HG03571 (cell line): ENCODE measurements at regions not wholly inside any gene's neighbourhood (a gene's known extent, or its start where the extent isn't known, plus 50 kb on each side); places are given as distances from the start of the nearest gene placed in this dataset.

Source experiments
- ATAC-seq: cut with Tn5 transposase; IDR thresholded peaks from one replicate; pipeline ENCODE4 v1.9.1; 2021; ENCODE audit not compliant: unreplicated experiment

DNA sequence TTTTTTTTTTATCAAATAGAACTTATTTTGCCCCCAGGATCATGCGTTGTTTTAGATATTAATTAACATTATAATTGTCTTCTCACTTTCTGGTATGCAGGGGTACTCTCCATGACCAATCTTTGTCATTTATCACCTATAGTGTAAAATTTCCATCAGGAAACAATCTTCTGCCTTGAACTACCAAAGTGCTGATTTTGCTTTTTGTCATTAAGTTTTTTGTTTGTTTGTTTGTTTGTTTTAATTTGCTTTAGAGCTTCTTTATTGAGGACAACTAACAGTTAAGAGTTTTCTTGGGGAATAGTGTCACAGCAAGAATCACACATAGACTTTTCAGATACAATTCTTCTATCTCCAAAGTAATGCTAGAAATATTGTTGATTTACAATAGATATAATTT, 171.2 kb upstream of the PRPS1L1 start:
- ATAC-seq: no peak

- ATAC-seq: no peak
These were observed 172.6 kb upstream of the PRPS1L1 start for GRCh38 chr7:18200266-18200665.

DNA sequence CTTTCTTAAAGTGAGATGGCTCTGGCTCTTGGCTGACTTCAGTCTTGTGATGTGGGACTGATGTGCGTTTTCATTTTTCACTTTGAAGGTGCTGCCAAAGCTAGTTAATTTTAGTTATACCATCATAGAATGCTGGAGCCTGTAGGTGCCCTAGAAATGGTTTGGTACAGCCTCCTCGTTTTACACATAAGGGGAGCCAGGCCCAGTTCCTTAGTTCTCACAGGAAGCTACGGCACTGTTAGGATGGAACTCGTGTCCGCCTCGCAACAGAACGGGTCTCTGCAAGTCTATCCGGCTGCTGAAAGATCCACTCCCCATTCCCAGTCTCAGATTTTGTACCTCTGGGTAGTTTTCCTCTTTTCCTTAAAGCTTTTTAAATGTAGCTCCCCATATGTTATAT, 173.2 kb upstream of the PRPS1L1 start:
- no peak for ATAC-seq

DNA sequence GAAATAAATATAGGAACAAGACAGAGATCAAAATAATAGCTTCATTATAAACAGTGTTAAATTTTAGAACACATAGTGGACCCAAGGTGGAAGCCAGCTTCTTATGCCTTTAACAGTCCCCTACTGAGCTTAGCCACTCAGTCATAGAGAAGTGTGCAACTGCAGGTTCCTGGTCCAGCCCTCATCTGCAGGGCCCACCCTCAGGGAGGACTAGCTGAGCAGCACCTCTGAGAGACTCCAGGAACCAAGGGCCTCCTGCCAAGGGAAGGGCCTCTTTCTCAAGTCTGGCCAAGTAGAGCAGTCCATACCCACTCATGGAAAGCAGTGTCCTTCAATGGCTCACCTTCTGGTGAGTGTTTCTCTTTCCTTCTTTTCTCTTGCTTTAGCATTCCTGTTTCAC, 173.7 kb upstream of the PRPS1L1 start:
- ATAC-seq: no peak

GRCh38 chr7:18202315-18203045, 174.8 kb upstream of the PRPS1L1 start:
- ATAC-seq: peak; percentile 57

- ATAC-seq: no peak
These were observed 178.7 kb upstream of the PRPS1L1 start for GRCh38 chr7:18206331-18206730.

DNA sequence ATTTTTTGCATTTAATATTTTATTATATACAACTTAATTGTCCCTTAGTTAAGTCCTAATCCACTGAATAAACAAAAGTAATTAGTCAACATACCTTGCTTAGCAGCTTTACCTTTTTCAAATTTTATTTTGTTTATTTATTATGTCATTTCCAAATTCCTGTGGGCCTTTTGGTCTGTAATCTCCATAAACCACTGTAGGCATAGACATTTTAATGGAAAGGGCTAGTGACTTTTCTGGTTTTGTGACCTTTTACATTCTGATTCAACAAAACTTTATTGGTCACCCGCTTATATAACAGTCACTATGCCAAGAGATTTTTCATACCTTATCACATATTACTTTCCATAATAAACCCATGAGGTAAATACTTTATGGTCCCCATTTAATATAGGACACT, 181.3 kb upstream of the PRPS1L1 start:
- ATAC-seq: no peak

DNA sequence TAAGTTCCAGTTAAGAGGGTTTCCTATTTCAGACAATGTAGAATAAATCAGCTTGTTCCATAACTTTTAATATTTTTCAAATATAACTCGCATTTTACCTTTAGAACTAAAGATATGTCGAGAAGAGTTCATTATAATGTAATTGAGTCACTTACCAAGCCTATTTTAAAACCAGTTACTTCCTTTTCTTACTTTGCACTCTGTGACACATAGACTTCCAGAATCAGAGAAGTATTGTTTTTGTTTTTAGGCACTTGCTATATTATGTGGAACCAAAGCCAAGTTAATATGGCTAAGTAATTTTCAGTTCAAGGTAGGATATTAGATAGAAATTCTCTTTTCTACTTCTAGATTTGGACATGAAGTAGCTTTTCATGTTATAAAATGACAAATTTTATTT, 182.7 kb upstream of the PRPS1L1 start:
- ATAC-seq: no peak

- no peak for ATAC-seq
These were observed 183.1 kb upstream of the PRPS1L1 start for GRCh38 chr7:18210788-18211187.

GRCh38 chr7:18212308-18212707, 184.7 kb upstream of the PRPS1L1 start:
- no peak for ATAC-seq

GRCh38 chr7:18212758-18213157, 185.1 kb upstream of the PRPS1L1 start:
- no peak for ATAC-seq

DNA sequence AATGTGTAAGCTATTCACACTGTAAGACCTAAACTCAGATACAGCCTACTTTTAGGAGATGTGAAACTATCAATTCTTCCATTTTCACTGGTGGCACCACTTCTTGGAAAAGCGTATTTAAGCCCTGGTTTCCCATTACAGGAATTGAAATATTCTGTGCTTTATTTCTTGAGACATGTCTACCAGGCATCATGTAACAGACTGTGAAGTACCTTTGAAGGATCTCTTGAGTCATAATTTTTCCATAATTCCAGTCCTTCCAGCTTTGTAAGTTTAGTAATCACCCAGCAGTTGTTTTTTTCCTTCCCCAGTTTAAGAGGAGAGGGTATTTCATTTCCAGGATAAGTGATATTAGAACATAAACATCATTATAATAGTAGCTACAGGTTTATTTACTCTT, 186.0 kb upstream of the PRPS1L1 start:
- no peak for ATAC-seq

GRCh38 chr7:18216270-18216669, 188.6 kb upstream of the PRPS1L1 start:
- ATAC-seq: no peak

GRCh38 chr7:18221377-18222293, 194.0 kb upstream of the PRPS1L1 start:
- ATAC-seq: no peak

GRCh38 chr7:18222636-18223035, 195.0 kb upstream of the PRPS1L1 start:
- ATAC-seq: no peak

- no peak for ATAC-seq
These were observed 196.5 kb upstream of the PRPS1L1 start for GRCh38 chr7:18224138-18224537.

DNA sequence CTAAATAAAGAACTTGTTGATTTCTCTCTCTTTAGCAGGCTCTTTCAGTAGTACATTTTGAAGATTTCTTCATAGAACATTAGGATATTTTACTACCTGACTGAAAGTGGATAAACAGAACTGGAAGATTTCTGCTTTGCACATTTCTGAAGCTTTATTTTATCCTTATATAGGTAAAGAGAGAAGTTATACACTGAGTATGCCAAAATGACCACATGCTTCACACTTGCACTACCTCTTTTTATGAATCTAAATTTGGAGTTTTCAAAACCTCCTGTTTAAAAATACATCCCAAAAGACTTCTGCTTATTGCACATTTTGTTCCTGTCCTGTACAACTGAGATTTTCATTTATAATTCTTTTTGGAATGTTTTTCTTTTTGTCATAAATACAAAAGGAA, 197.4 kb upstream of the PRPS1L1 start:
- no peak for ATAC-seq

DNA sequence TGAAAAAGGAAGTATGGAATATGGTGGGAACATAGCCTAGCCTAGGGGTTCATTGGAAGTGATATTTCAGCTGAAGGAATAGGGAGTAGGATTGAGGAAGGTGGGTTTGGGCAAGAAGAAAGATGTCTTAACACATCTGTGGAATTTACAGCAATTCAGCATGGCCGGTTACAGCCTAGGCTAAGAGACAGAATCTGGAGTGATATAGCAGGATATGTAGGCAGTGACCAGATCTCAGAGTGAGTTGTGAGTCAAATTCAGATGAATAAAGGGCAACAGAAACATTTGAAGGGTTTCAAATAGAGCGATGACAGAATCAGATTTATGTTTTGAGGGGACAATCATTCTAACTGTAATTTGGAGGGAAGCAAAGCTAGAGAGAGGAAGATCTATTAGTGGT, 199.0 kb upstream of the PRPS1L1 start:
- ATAC-seq: no peak

DNA sequence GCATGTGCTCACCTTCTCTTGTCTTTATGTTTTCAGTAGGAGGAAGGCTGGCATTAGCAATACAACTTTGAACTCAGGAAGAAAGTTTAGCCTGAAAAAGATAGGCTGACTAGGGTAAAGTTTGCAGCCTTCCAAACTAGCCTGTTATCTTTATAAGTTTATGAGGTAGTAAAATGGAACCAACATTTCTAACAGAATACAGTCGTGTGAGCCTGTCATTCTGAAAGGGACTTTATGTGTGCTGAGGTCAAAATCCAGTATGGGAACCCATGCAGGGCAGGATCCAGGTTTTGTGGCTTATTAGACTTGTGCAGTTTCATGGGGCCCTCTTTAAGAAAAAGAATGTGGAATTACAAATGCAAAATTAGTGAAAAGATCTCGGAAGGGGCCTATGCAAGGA, 201.0 kb upstream of the PRPS1L1 start:
- no peak for ATAC-seq

DNA sequence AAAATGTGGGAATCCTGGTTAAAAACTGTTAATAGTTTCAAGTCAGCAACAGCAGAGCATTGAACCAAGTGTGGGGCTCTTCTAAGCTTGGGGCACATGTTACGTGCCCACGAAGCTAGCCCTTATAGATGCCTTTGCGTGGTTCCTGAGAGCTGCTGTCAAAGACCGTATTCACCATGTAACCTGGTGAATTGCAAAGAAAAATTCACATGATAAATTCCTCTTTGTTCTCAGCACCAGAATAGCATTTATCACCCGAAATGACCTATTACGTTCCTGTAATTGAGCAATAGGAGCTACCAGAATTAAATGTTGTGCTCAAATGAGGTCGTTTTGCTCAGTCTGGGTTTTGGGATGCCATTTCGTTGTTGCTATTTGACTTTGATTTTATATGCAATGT, 202.6 kb upstream of the PRPS1L1 start:
- ATAC-seq: no peak

DNA sequence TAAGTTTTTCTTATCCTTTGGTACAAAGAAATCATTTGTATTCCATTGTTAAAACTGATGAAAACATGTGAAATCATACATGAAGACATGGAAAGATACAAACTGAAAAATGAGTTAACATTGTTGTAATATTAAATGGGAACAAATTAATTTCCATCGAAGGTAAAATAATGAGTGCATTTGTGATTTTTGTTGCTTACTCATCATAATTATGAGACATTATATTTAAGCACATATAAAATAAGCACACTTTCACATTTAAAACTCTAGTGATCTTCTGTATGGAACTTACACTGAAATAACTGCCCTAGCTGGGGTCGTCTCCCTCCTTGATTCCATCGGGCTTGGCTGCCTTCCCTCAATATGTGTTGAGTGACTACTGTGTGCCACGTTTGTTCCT, 204.2 kb upstream of the PRPS1L1 start:
- no peak for ATAC-seq

DNA sequence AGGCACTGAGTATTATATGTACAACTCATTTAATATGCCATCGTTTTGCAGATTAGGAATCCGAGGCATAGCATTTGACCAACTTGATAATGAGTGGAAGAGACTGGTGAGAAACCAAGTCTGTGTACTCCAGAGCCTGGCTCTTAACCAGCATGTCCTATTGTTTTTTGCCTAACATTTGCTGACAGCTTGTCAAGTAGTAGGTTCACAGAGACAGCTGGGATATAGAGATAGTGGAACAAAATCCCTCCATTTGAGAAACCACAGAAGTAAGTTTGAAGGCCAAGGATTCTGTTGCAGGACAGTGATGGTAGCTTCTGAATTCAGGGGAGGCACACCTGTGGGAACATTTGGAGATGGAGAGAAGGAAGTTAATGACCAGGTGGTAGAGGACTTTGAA, 206.9 kb upstream of the PRPS1L1 start:
- no peak for ATAC-seq
